Epithelial cell of proximal tubule (primary cell): ENCODE measurements at regions not wholly inside any gene's neighbourhood (a gene's known extent, or its start where the extent isn't known, plus 50 kb on each side); places are given as distances from the start of the nearest gene placed in this dataset.

Experiments used
- DNase-seq: peaks from one replicate; pipeline ENCODE4 v3.0.0-alpha.2; 2011; ENCODE audit warnings: low read depth
- H3K4me3 ChIP-seq: 2 replicates; pipeline ENCODE4 v1.5.1; 2011; ENCODE audit warnings: low read depth, mild to moderate bottlenecking, low read length
- TF ChIP-seq, protein P1 (sequence below): conservative IDR thresholded peaks from 2 replicates; pipeline ENCODE4 v1.5.1; 2012; ENCODE audit warnings: low read depth, mild to moderate bottlenecking, low read length

DNA sequence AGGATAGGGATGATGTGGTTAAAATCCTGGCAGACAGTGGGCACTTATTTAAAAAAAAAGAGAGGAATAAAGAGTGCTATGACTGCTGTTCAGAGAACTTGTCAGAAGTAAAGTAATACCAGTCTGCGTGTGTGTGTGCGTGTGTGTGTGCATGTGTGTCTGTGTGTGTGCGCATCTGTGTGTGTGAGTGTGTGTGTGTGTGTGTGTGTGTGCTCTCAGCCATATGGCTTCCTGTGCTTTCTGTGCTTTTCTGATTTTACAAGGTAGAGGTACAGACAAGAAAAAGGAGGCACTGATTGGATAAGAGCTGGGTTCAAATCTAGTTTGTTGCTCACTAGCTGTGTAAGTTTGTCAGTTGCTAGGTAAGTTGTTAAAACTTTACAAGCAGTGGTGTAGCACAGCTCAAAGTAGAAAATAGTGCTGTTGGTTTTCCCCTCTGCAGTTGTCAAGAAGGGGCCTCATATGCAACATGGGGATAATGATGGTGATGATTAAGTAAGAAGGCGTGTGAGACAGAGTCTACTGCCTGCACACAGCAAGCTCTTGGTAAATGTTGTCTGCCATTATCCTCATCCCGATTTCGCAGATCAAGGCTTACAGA is 155.3 kb upstream of the ZNF217 start:
- DNase-seq = peak; percentile 51
- no peak overlapping the region for H3K4me3 ChIP-seq
- TF ChIP-seq, protein P1, sequence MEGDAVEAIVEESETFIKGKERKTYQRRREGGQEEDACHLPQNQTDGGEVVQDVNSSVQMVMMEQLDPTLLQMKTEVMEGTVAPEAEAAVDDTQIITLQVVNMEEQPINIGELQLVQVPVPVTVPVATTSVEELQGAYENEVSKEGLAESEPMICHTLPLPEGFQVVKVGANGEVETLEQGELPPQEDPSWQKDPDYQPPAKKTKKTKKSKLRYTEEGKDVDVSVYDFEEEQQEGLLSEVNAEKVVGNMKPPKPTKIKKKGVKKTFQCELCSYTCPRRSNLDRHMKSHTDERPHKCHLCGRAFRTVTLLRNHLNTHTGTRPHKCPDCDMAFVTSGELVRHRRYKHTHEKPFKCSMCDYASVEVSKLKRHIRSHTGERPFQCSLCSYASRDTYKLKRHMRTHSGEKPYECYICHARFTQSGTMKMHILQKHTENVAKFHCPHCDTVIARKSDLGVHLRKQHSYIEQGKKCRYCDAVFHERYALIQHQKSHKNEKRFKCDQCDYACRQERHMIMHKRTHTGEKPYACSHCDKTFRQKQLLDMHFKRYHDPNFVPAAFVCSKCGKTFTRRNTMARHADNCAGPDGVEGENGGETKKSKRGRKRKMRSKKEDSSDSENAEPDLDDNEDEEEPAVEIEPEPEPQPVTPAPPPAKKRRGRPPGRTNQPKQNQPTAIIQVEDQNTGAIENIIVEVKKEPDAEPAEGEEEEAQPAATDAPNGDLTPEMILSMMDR = no peak

DNA sequence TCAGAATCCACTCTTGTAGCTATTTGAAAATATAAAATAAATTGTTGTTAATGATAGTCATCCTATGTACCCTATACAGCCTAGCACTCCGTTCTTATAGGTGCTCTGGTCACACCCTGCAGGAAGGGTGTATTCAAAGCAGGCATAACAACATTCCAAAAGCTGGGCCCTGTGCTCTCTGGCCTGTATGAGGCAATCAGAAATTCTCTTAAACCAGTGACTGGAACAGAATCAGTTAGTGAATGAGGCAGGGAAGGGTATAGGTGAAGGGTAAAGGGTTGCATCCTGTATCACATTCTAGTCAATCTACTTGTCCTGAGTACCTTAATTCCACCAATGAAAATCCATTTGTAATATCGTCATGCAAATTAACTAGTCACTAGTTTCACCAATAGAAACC is 154.5 kb upstream of the ZNF217 start:
- no peak overlapping the region for H3K4me3 ChIP-seq
- peak; percentile 75 for DNase-seq
- TF ChIP-seq, protein P1 = no peak

DNA sequence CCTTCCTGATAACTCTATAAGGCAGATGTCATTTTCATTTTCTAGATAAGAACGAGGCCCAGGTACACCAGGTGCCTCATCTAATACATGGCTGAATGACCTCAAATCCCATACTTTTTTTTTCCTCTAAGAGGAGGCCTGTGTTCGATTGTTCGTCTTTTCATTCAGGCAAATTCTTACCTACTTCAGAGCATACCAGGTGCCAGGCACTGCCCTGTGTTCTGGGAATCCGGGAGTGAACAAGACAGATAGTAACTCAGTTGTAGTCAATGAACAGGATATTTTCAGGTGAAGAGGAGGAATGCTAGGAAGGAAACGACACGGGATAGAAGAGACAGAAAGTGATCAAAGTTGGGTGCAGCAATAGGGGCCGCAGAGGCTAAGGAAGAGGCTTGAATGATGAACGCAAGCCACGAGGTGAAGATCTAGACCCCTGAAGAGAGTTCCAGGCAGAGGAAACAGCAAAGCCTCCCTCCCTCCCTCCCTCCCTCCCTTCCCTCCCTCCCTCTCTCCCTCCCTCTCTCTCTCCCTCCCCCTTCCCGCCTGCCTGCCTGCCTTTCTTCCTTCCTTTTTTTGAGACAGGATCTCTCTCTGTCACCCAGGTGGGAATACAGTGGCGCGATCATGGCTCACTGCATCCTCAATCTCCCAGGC is 150.1 kb upstream of the ZNF217 start:
- no peak for DNase-seq
- TF ChIP-seq, protein P1 = no peak
- H3K4me3 ChIP-seq = no peak overlapping the region

DNA sequence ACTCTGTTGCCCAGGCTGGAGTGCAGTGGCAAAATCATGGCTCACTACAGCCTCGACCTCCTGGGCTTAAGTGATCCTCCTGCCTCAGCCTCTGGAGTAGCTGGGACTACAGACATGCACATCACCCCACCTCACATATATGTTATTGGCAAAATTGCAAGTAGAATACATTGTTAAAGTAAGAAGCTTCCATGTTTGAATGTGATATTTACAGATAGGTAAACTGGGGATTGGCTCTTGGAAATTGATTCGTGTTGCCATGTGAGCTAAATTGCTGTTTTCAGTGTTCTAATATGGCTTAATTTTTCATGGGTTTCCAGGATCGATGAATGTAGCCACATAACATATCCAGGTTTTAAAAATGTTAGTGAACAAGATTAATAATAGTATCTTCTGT is 149.0 kb upstream of the ZNF217 start:
- DNase-seq = no peak
- H3K4me3 ChIP-seq = no peak overlapping the region
- TF ChIP-seq, protein P1 = no peak

DNA sequence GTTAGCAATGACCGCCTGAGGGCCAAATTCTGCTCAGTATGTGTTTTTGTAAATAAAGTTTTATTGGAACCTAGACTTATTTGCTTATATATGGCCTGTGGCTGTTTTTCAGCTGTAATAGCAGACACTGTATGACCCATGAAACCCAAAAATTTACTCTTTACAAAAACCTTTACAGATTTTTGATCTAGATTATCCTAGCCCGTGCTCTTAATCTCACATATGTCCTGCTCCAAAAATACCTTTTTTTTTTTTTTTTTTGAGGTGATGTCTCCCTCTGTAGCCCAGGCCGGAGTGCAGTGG is 148.0 kb upstream of the ZNF217 start:
- no peak overlapping the region for H3K4me3 ChIP-seq
- TF ChIP-seq, protein P1 = no peak
- no peak for DNase-seq

DNA sequence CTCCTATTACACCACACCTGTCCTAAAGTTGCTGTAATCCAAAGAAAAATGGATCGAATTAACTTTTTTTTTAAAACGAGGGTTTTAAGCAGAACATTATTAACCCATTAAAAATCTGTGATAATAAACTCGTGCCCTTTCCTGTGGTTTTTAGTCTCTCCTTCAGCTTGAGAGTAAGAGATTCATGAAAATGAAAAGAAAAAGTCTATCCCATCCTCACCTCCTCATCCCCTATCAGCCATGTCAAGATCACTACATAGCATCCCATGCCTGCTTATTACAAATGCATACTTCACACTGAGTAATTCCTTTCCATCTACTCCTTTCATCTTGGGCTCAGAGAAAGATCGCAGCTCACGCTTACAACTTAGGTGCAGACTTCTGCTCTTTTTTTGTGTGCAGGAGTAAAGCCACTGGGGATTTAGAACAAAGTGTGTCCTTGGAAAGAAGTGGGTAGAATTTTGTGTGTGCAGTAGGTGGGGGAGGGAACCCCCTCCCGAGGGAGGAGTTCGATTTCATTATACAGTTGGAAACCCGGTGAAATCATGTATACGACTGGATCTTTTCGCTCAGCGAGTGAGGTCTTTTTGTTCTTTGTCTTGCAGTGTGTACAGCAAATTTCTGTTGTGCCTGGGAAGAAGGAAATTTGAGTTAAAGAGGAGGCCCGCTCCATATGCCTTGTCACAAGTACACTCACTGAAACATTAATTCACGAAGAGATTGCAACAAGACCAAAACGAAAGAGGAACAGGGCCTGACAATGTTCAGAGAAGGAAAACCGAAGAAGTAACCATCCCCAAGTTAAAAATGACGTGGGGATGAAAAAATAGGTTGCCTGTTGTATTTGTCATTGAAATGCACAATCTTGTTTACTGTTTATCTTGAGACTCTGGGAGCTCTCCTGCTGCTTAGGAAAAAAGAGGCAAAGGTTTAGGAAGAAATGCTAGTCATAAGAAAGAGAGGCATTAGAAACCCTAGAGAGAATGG is 146.5 kb upstream of the ZNF217 start:
- TF ChIP-seq, protein P1 = no peak
- H3K4me3 ChIP-seq = peak overlapping the region; percentile 19
- no peak for DNase-seq
